OCI-LY1 (cell line): ENCODE measurements at regions not wholly inside any gene's neighbourhood (a gene's known extent, or its start where the extent isn't known, plus 50 kb on each side); places are given as distances from the start of the nearest gene placed in this dataset.
"Not testable (repeated sequence)": the region's sequence is repeated elsewhere in the genome, so short reads cannot be mapped to it uniquely, and the experiment has no call there.

Experiments
- H2AFZ ChIP-seq: fragments of 200-600 bp; sonication (generic), shearing (Covaris generic); 2 replicates; pipeline ENCODE4 v1.6.0; 2014; ENCODE audit warnings: antibody characterized with exemption, mild to moderate bottlenecking, low read length
- H3F3A ChIP-seq: fragments of 200-600 bp; sonication (generic), shearing (Covaris generic); 2 replicates; pipeline ENCODE4 v1.6.0; 2014; ENCODE audit warnings: mild to moderate bottlenecking, antibody characterized with exemption, low read length, moderate library complexity; ENCODE audit not compliant: insufficient read depth
- H3K27ac ChIP-seq: fragments of 200-600 bp; sonication (generic); 2 replicates; pipeline ENCODE4 v1.5.1; 2014; ENCODE audit warnings: low read length, mixed run types, mild to moderate bottlenecking, low read depth; ENCODE audit not compliant: poor library complexity, severe bottlenecking
- H3K27me3 ChIP-seq: fragments of 200-600 bp; sonication (generic); 2 replicates; pipeline ENCODE4 v1.6.0; 2014; ENCODE audit warnings: antibody characterized with exemption, mild to moderate bottlenecking, low read length, moderate library complexity; ENCODE audit not compliant: insufficient read depth
- H3K36me3 ChIP-seq: fragments of 200-600 bp; sonication (generic); 2 replicates; pipeline ENCODE4 v1.6.1; 2014; ENCODE audit warnings: mild to moderate bottlenecking, antibody characterized with exemption, low read length, moderate library complexity, mixed read lengths; ENCODE audit not compliant: insufficient read depth
- H3K4me1 ChIP-seq: fragments of 200-600 bp; sonication (generic); 2 replicates; pipeline ENCODE4 v1.5.1; 2014; ENCODE audit warnings: mild to moderate bottlenecking, low read length, moderate library complexity; ENCODE audit not compliant: insufficient read depth, severe bottlenecking
- H3K4me2 ChIP-seq: fragments of 200-600 bp; sonication (generic), shearing (Covaris generic); 2 replicates; pipeline ENCODE4 v1.6.1; 2014; ENCODE audit warnings: low read length
- H3K4me3 ChIP-seq: fragments of 200-600 bp; sonication (generic); 2 replicates; pipeline ENCODE4 v1.5.1; 2014; ENCODE audit warnings: low read length, low read depth, mild to moderate bottlenecking, mixed read lengths; ENCODE audit not compliant: poor library complexity, severe bottlenecking
- H3K79me2 ChIP-seq: fragments of 200-600 bp; shearing (Covaris generic); 2 replicates; pipeline ENCODE4 v1.6.1; 2016; ENCODE audit warnings: mixed run types, low read length, mixed read lengths; ENCODE audit not compliant: insufficient read depth
- H3K9ac ChIP-seq: fragments of 200-600 bp; sonication (generic), shearing (Covaris generic); 2 replicates; pipeline ENCODE4 v1.6.1; 2014; ENCODE audit warnings: mild to moderate bottlenecking, low read length, mixed read lengths
- H3K9me2 ChIP-seq: fragments of 200-600 bp; sonication (generic), shearing (Covaris generic); 2 replicates; pipeline ENCODE4 v1.6.1; 2014; ENCODE audit warnings: low read depth, mild to moderate bottlenecking, low read length, mixed read lengths
- H3K9me3 ChIP-seq: fragments of 200-600 bp; shearing (Covaris generic); 2 replicates; pipeline ENCODE4 v1.6.1; 2014; ENCODE audit warnings: low read length, mixed read lengths
- H4K20me1 ChIP-seq: fragments of 200-600 bp; sonication (generic), shearing (Covaris generic); 2 replicates; pipeline ENCODE4 v1.6.0; 2016; ENCODE audit warnings: mild to moderate bottlenecking, low read length; ENCODE audit not compliant: insufficient read depth
- EZH2 ChIP-seq: fragments of 200-600 bp; sonication (generic), shearing (Covaris generic); IDR thresholded peaks from 2 replicates; pipeline ENCODE4 v1.8.0; 2017; ENCODE audit warnings: borderline replicate concordance, mixed run types, mild to moderate bottlenecking, antibody characterized with exemption, low read length, moderate library complexity, mixed read lengths
- TF ChIP-seq, protein P1 (sequence below): fragments of 200-600 bp; sonication (generic), shearing (Covaris generic); IDR thresholded peaks from 2 replicates; pipeline ENCODE4 v1.5.1; 2017; ENCODE audit warnings: mild to moderate bottlenecking, antibody characterized with exemption, low read length, moderate library complexity, mixed read lengths

DNA sequence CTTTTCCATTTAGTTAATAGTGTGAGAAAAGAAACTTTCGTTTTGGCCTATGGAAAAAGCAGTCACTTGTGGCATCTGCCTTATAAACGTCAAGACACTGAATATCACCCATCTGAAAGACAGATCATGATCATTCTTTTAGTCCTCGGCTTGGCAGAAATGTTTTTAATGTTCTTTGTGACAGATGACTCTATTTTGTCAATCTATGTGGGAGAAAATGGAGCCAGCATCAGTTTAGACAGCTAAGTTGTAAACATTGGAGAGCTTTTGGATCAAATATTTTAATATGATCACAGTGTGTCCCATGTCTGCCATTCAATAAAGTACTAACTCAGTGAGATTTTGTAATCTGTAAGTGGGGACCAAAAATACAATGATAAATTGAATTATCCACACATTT is 85.1 kb upstream of the LUZP2 start:
- Histone ChIP-seq H3K9ac (no peak overlapping the region), H3K79me2 (no peaks in the 10 kb centered on the region), H3K4me3 (no peak overlapping the region), H3K27ac (no peak overlapping the region), H3K36me3 (no peaks in the 10 kb centered on the region), H3K9me2 (no peaks in the 10 kb centered on the region), H3K4me2 (no peak overlapping the region), H3K9me3 (no peaks in the 10 kb centered on the region), H3K27me3 (no peaks in the 10 kb centered on the region), H3F3A (no peaks in the 10 kb centered on the region), H4K20me1 (no peaks in the 10 kb centered on the region), H2AFZ (no peak overlapping the region), H3K4me1 (no peaks in the 10 kb centered on the region)
- TF ChIP-seq EZH2: no peak
- TF ChIP-seq, protein P1, sequence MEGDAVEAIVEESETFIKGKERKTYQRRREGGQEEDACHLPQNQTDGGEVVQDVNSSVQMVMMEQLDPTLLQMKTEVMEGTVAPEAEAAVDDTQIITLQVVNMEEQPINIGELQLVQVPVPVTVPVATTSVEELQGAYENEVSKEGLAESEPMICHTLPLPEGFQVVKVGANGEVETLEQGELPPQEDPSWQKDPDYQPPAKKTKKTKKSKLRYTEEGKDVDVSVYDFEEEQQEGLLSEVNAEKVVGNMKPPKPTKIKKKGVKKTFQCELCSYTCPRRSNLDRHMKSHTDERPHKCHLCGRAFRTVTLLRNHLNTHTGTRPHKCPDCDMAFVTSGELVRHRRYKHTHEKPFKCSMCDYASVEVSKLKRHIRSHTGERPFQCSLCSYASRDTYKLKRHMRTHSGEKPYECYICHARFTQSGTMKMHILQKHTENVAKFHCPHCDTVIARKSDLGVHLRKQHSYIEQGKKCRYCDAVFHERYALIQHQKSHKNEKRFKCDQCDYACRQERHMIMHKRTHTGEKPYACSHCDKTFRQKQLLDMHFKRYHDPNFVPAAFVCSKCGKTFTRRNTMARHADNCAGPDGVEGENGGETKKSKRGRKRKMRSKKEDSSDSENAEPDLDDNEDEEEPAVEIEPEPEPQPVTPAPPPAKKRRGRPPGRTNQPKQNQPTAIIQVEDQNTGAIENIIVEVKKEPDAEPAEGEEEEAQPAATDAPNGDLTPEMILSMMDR: no peak

DNA sequence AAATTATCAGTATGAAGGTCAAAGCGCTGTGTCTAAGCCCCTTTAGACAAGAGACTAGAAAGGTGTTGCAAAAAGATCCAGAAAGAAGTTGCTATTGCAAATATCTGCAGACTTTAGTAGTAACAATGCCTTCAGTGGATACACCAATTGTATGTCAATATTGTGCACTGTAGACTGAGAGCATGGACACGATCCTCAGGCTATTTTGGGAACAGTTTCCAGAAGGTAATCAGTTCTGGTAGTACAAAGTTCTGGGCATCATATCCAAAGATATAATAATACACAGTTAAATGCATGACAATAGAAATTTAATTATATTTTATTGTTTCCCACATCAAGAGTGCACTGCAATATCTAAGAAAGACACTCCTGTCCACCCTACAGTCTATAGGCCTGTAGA is 84.1 kb upstream of the LUZP2 start:
- Histone ChIP-seq H3K9me3 (no peaks in the 10 kb centered on the region), H4K20me1 (no peaks in the 10 kb centered on the region), H3K9ac (no peak overlapping the region), H3K36me3 (no peaks in the 10 kb centered on the region), H3K4me3 (no peak overlapping the region), H3K27me3 (no peaks in the 10 kb centered on the region), H2AFZ (no peak overlapping the region), H3K27ac (no peak overlapping the region), H3K4me2 (no peak overlapping the region), H3K4me1 (no peaks in the 10 kb centered on the region), H3F3A (no peaks in the 10 kb centered on the region), H3K9me2 (no peaks in the 10 kb centered on the region), H3K79me2 (no peaks in the 10 kb centered on the region)
- TF ChIP-seq, protein P1: no peak
- TF ChIP-seq EZH2: no peak

- H3K4me2 ChIP-seq: no peak overlapping the region
- TF ChIP-seq, protein P1: no peak
- TF ChIP-seq EZH2: no peak
Observed at GRCh38 chr11:24413391-24413790, 83.5 kb upstream of the LUZP2 start.

GRCh38 chr11:24415955-24416636 is 80.8 kb upstream of the LUZP2 start:
- not testable (repeated sequence) for H4K20me1 ChIP-seq, H3F3A ChIP-seq, H3K4me3 ChIP-seq, H3K27ac ChIP-seq, H3K79me2 ChIP-seq, H3K4me2 ChIP-seq, H3K9me2 ChIP-seq, H2AFZ ChIP-seq, H3K9me3 ChIP-seq, H3K27me3 ChIP-seq, H3K36me3 ChIP-seq, H3K9ac ChIP-seq, H3K4me1 ChIP-seq

More at GRCh38 chr11:24413391-24413790, 83.5 kb upstream of the LUZP2 start:
- no peaks in the 10 kb centered on the region for H3K36me3 ChIP-seq
- no peak overlapping the region for H3K27ac ChIP-seq
- no peaks in the 10 kb centered on the region for H3K9me3 ChIP-seq
- no peak overlapping the region for H3K4me3 ChIP-seq
- H3K79me2 ChIP-seq: no peaks in the 10 kb centered on the region
- no peaks in the 10 kb centered on the region for H3K4me1 ChIP-seq
- H3K27me3 ChIP-seq: no peaks in the 10 kb centered on the region
- no peak overlapping the region for H2AFZ ChIP-seq
- no peaks in the 10 kb centered on the region for H4K20me1 ChIP-seq
- no peaks in the 10 kb centered on the region for H3K9me2 ChIP-seq
- no peaks in the 10 kb centered on the region for H3F3A ChIP-seq
- no peak overlapping the region for H3K9ac ChIP-seq
